K562 (cell line): ENCODE measurements at regions not wholly inside any gene's neighbourhood (a gene's known extent, or its start where the extent isn't known, plus 50 kb on each side); places are given as distances from the start of the nearest gene placed in this dataset.

ENCODE experiments used
- SAP30 ChIP-seq: fragments of 200-600 bp; sonication (generic); IDR thresholded peaks from 2 replicates; pipeline ENCODE4 v1.6.1; 2012; ENCODE audit warnings: borderline replicate concordance, low read depth, mild to moderate bottlenecking, moderate library complexity, low read length, control low read depth, inconsistent platforms; ENCODE audit not compliant: insufficient read depth, poor library complexity, severe bottlenecking
- TF ChIP-seq, protein P1 (sequence below), 2 experiments: fragments of 450-650 bp; formaldehyde crosslinking in 1 of 2; IDR thresholded peaks; 2 replicates each; pipeline versions ENCODE4 v1.4.0 to v1.6.1; 2014 to 2020; ENCODE audit warnings: mild to moderate bottlenecking in 2 of 2, borderline replicate concordance in 1 of 2, low read depth in 1 of 2

DNA sequence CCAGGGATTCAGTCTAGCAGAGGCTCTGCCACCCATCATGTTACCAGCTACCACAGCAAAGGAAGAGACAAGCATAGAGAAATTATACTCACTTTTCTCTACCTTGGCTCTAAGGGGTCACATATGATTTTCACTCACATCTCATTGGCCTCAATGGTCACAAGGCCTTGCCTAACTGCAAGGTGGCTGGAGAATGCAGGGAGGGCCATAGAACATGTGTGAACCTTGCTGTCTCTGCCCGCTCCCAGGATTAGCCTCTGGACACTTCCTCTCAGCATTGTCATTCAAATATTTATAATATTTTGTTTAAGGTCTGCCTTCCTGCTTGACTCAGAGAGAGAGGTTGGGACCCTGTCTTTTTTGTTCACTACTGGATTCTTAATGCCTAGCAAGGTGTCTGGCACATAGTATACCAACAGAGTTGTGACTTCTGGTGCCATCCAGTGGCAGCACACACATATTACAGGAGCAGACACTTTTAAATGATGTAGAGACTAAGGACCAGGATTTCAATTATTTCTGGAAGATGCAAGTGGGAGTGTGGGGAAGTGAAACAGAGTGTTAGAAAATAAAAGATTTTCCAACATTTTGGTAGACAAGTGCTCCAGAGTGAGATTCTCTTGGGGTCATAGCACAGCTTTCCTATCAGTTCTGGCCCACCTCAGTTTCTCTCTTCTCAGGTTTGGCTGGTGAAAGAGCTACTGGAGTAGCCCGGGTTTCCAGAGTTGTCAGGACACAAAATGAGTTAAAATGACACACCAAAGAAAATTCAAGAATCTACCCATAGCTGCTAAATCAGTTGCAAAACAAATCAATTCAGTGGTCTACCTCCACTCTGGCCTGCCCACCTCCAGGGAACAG, 119.0 kb upstream of the RASGRP1 start (continued):
- TF ChIP-seq, protein P1, sequence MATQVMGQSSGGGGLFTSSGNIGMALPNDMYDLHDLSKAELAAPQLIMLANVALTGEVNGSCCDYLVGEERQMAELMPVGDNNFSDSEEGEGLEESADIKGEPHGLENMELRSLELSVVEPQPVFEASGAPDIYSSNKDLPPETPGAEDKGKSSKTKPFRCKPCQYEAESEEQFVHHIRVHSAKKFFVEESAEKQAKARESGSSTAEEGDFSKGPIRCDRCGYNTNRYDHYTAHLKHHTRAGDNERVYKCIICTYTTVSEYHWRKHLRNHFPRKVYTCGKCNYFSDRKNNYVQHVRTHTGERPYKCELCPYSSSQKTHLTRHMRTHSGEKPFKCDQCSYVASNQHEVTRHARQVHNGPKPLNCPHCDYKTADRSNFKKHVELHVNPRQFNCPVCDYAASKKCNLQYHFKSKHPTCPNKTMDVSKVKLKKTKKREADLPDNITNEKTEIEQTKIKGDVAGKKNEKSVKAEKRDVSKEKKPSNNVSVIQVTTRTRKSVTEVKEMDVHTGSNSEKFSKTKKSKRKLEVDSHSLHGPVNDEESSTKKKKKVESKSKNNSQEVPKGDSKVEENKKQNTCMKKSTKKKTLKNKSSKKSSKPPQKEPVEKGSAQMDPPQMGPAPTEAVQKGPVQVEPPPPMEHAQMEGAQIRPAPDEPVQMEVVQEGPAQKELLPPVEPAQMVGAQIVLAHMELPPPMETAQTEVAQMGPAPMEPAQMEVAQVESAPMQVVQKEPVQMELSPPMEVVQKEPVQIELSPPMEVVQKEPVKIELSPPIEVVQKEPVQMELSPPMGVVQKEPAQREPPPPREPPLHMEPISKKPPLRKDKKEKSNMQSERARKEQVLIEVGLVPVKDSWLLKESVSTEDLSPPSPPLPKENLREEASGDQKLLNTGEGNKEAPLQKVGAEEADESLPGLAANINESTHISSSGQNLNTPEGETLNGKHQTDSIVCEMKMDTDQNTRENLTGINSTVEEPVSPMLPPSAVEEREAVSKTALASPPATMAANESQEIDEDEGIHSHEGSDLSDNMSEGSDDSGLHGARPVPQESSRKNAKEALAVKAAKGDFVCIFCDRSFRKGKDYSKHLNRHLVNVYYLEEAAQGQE (IDR thresholded peaks at IDR 0.05; ENCODE audit: borderline replicate concordance), result peak; percentile 55; the same call in 1 of the 2 replicates
- TF ChIP-seq, protein P1 (CRISPR knock-in tag; IDR thresholded peaks at IDR 0.05; ENCODE audit: low read depth), result no peak
- TF ChIP-seq SAP30, result no peak
